ENCODE measurements at regions not wholly inside any gene's neighbourhood (a gene's known extent, or its start where the extent isn't known, plus 50 kb on each side); places are given as distances from the start of the nearest gene placed in this dataset.

DNA sequence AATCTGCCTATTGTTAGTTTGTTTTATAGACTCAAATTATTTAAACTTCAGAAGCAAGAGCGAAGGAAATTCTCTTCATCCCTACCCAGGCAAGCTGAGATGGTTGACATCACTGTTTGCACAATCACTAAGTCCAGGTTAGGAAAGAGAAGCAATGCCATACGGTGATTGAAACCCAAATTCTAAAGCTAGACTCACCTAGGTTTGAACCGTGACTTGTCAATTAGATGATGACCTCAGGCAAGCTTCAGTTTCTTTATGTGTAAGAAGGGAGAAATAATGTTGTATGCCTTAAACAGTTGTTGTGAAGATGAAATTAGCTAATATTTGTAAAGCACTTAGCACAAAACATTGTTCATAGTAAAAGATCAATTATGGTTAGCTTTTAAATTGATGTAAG, 96.5 kb upstream of the ANKRD55 start:
- TF ChIP-seq, protein P1, sequence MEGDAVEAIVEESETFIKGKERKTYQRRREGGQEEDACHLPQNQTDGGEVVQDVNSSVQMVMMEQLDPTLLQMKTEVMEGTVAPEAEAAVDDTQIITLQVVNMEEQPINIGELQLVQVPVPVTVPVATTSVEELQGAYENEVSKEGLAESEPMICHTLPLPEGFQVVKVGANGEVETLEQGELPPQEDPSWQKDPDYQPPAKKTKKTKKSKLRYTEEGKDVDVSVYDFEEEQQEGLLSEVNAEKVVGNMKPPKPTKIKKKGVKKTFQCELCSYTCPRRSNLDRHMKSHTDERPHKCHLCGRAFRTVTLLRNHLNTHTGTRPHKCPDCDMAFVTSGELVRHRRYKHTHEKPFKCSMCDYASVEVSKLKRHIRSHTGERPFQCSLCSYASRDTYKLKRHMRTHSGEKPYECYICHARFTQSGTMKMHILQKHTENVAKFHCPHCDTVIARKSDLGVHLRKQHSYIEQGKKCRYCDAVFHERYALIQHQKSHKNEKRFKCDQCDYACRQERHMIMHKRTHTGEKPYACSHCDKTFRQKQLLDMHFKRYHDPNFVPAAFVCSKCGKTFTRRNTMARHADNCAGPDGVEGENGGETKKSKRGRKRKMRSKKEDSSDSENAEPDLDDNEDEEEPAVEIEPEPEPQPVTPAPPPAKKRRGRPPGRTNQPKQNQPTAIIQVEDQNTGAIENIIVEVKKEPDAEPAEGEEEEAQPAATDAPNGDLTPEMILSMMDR (IDR thresholded peaks at IDR 0.05), result no peak
- no peak for TF ChIP-seq EP300 (IDR thresholded peaks at IDR 0.05)
- no peak for TF ChIP-seq POLR2A (IDR thresholded peaks at IDR 0.05; ENCODE audit: low read depth)
